GM04504 (cell line): ENCODE measurements at regions not wholly inside any gene's neighbourhood (a gene's known extent, or its start where the extent isn't known, plus 50 kb on each side); places are given as distances from the start of the nearest gene placed in this dataset.
A peak's percentile ranks its signal among the peaks of the same experiment; 100 is the strongest.
"Not testable (repeated sequence)": the region's sequence is repeated elsewhere in the genome, so short reads cannot be mapped to it uniquely, and the experiment has no call there.

ENCODE experiments used
- DNase-seq: peaks from one replicate; pipeline ENCODE4 v3.0.0-alpha.2; 2012; ENCODE audit warnings: low read depth

DNA sequence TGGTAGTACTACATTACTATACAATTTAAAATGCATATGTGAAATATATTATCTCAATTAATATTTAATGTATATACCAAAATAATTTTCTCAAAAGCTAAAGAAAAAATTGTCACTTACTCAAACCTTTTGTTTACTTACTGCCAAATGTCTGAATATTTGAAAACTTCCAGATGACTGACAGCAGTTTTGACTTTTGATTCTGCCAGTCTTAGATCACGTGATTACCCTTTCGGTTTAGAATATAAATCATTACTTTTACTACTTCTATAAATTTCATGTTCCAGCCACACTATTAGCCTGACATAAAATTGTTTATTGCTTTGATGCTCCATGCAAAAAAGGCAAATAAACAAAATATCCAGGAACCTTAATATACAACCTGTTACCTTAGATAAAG lies 680.7 kb upstream of the ID4 start:
- no peak for DNase-seq

GRCh38 chr6:19157486-19157885 lies 679.7 kb upstream of the ID4 start:
- no peak for DNase-seq

GRCh38 chr6:19158586-19158985 lies 678.6 kb upstream of the ID4 start:
- no peak for DNase-seq

GRCh38 chr6:19159089-19159488 lies 678.1 kb upstream of the ID4 start:
- DNase-seq, result peak; percentile 45

- DNase-seq, result no peak
These were observed 677.6 kb upstream of the ID4 start for GRCh38 chr6:19159561-19159960.

- DNase-seq, result no peak
These were observed 677.0 kb upstream of the ID4 start for GRCh38 chr6:19160081-19160730.

DNA sequence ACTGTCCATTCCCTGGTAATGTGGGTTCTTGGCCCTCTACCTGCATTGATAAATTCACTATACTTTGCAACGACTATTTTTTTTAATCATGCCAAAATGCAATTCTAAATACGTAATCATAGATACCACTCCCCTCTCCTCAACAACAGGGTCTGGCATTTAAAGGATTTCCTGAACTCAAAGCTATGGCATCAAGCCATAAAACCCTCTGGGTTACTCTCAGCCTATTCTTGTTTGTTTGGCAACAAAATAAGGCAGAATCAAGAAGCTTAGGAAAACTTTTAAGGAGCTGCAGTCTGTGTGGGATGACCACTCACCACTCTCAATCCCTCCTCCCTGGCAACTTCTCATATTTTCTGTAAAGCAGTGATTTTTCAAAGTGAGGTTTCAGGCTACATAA lies 669.9 kb upstream of the ID4 start:
- DNase-seq, result no peak

DNA sequence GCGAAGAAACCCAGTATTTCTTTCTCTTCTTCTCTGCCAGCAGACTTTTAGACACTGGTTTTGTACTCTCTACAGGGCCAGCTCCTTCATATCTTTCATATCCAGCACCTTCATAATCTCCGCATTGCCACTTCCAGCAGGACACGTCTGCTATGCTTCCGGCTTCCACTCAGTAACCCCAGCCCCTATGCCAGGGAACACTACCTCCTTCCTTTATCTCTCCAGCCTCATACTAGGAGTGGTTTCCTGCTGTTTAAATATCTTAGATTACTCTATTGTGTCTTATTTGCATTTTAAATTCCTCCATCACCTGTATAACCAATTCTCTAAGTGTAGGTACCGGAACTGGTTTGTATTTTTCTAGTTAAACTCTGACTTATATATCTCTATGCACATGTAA lies 667.8 kb upstream of the ID4 start:
- no peak for DNase-seq

GRCh38 chr6:19175023-19175422 lies 662.1 kb upstream of the ID4 start:
- no peak for DNase-seq

GRCh38 chr6:19180348-19181072 lies 656.7 kb upstream of the ID4 start:
- peak; percentile 24 for DNase-seq

GRCh38 chr6:19181211-19181610 lies 656.0 kb upstream of the ID4 start:
- DNase-seq, result no peak

DNA sequence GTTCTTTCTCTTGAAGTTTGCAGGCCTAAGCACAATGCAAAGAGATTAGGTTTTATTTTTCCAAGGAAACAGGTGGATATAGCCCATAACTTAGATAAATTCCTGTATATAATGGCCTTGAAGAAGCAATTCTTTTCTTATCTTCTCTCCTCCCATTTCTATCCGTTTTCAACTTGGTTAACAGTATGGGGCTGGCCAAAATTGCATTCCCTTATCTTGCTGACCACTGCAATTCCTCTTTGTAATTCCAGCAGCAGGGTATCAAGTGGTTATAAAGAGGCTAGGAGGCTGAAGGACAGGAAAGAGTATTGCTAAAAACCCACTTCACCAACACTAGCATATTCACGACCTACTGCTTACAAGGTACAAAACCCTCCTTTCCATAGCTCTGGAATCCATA lies 643.5 kb upstream of the ID4 start:
- DNase-seq, result no peak

GRCh38 chr6:19204445-19204844 lies 632.7 kb upstream of the ID4 start:
- no peak for DNase-seq

DNA sequence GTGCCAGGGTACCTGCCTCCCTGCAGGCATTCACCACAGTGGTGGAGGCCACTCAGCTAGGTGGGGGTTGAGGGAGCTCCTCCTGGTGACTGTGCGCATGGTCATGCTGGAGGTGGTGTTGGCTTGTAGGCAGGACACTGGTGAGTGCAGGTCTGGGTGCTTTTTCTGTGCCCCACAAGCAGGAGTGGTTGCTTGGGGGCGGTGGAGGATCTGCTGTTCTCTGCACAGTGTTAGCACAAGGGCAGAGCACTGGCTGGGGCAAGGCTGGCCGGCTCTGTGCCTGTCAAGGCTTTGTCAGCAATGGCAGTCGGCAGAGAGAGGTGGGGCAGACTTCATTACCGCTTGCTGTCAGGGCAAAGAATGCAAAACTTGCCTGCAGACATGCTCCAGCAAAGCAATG lies 632.1 kb upstream of the ID4 start:
- DNase-seq, result no peak

GRCh38 chr6:19209202-19209601 lies 628.0 kb upstream of the ID4 start:
- DNase-seq, result no peak

DNA sequence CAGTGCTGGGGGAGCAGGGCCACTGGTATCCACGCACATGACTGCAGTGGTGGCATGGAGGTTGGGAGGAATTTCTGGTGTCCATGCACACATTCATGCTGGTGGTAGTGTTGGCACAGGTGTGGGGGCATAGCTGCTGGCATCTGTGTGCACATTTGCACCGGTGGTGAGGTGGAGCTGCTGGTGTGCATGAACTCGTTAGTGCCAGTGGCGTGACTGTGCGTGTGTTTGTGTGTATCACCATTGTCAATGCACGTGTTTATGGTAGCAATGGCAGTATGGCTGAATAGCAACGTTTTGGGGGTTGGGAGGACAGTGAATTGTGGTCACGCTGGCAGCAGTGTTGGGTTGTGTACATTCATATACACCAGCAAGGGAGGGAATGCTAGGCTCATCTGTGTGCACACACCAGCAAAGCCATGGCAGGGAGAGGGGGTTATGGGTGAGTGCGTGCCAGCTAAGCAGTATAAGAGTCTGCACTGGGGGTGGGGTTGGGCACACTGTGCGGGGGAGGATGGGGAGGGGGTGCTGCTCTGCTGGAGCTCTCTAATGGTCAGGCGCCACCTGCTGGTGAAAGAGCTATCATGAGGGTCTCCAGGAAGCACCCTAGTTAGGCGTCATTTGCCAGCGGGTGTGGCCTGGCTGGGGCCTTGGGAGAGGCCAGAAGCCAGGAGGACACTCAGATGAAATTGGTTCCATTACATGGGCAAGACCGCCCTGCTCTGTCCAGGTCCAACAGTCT lies 626.1 kb upstream of the ID4 start:
- no peak for DNase-seq

GRCh38 chr6:19214231-19214630 lies 622.9 kb upstream of the ID4 start:
- no peak for DNase-seq

- DNase-seq, result no peak
These were observed 617.2 kb upstream of the ID4 start for GRCh38 chr6:19219931-19220330.

DNA sequence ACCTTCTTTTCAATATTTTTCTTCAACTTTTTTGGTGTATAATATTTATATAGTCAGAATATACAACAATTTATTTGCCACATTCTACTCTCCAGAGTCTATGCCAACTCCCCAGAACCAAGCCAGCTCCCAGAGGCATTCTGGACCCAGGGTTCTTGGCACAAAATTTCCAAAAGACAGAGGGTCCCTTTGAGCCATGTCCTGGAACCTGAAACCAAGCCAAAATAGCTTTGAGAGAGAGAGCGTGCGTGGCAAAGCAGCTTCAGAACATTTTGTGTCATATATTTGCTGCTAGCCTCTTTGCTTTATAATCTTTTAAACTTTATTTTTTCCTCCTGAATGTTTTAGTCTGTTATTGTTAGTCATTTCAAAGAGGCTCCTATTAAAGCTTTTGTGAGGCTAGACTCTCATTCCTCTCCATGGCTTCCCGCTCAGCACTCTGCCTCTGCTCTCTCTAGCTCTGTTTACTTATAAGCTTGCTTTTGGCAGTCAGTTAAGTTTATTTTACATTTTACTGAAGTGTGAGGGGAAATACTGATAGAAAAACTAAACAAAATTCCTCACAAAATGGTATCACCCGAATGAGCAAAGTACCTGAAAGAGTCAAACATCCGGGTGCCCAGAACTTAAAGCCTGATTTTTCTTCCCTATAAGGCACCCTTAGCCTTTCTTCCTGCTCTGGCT lies 605.1 kb upstream of the ID4 start:
- DNase-seq, result no peak

GRCh38 chr6:19245656-19246055 lies 591.5 kb upstream of the ID4 start:
- DNase-seq, result no peak

DNA sequence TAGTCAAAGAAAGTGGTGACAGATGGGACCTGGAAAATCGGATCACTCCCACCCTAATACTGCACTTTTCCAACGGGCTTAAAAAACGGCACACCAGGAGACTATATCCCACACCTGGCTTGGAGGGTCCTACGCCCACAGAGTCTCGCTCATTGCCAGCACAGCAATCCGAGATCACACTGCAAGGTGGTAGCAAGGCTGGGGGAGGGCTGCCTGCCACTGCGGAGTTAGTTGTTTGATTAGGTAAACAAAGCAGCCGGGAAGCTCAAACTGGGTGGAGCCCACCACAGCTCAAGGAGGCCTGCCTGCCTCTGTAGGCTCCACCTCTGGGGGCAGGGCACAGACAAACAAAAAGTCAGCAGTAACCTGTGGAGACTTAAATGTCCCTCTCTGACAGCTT lies 590.0 kb upstream of the ID4 start:
- not testable (repeated sequence) for DNase-seq

- not testable (repeated sequence) for DNase-seq
These were observed 581.0 kb upstream of the ID4 start for GRCh38 chr6:19256123-19256522.

DNA sequence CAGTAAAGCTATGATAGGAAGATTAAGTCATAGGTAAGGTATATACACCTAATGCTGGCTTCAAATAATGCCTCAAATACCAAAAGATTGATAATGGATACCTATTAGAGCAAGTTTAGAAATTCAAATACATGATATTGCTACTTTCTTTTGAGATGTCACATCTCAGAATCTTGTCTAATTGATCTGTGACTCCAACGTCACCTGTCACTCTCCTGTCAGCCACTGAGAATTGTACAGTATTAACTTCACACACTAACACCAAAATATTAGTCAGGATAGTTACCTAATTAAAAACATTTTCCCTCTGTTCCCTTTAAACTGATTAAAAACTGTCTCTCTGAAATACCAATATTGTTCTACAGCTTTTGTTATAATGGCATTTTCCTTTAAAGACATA lies 575.5 kb upstream of the ID4 start:
- DNase-seq, result no peak
